Nephron (organoid): ENCODE measurements at regions not wholly inside any gene's neighbourhood (a gene's known extent, or its start where the extent isn't known, plus 50 kb on each side); places are given as distances from the start of the nearest gene placed in this dataset.

Experiments
- H3K27ac Mint-ChIP-seq, 3 experiments: 2 replicates each; pipeline ENCODE4 v1.8.0; 2020; ENCODE audit warnings: mixed read lengths in 3 of 3, mild to moderate bottlenecking in 2 of 3, moderate library complexity in 1 of 3
- H3K27me3 Mint-ChIP-seq: 2 replicates; pipeline ENCODE4 v1.8.0; 2021; ENCODE audit warnings: low read depth, mild to moderate bottlenecking, moderate library complexity, mixed read lengths
- H3K36me3 Mint-ChIP-seq: 2 replicates; pipeline ENCODE4 v1.8.0; 2020; ENCODE audit warnings: low read depth, mixed read lengths
- H3K4me1 Mint-ChIP-seq: 2 replicates; pipeline ENCODE4 v1.8.0; 2020; ENCODE audit warnings: mixed read lengths
- H3K4me3 Mint-ChIP-seq, 3 experiments: 2 replicates each; pipeline ENCODE4 v1.8.0; 2020; ENCODE audit warnings: mild to moderate bottlenecking in 3 of 3, mixed read lengths in 3 of 3, moderate library complexity in 2 of 3
- H3K9me3 Mint-ChIP-seq: 2 replicates; pipeline ENCODE4 v1.8.0; 2020; ENCODE audit warnings: mixed read lengths
- CTCF ChIP-seq, 3 experiments: fragments of 200-600 bp; sonication (generic); IDR thresholded peaks; one replicate each; pipeline ENCODE4 v1.5.0; 2021; ENCODE audit warnings: antibody characterized with exemption in 3 of 3; ENCODE audit not compliant: unreplicated experiment in 3 of 3

- Mint-ChIP-seq H3K9me3 (peaks cover 3% of the 10 kb centered on the region), H3K27me3 (peaks cover 7% of the 10 kb centered on the region), H3K36me3 (no peaks in the 10 kb centered on the region), H3K4me3 (no peak overlapping the region), H3K4me1 (no peaks in the 10 kb centered on the region), H3K27ac (no peak overlapping the region)
- TF ChIP-seq CTCF (IDR thresholded peaks at IDR 0.05; ENCODE audit: unreplicated experiment in 3 of 3), result no peak
Measured at GRCh38 chr7:21020667-21021066, 234.0 kb upstream of the SP8 start.

GRCh38 chr7:21023841-21024484 is 237.3 kb upstream of the SP8 start:
- H3K27me3 Mint-ChIP-seq, result peaks cover 9% of the 10 kb centered on the region
- H3K4me1 Mint-ChIP-seq, result no peaks in the 10 kb centered on the region
- no peak overlapping the region for H3K4me3 Mint-ChIP-seq
- no peaks in the 10 kb centered on the region for H3K36me3 Mint-ChIP-seq
- no peaks in the 10 kb centered on the region for H3K9me3 Mint-ChIP-seq
- TF ChIP-seq CTCF (IDR thresholded peaks at IDR 0.05; ENCODE audit: unreplicated experiment in 3 of 3), result no peak
- H3K27ac Mint-ChIP-seq, result no peak overlapping the region

GRCh38 chr7:21024485-21024867 is 237.8 kb upstream of the SP8 start:
- TF ChIP-seq CTCF (IDR thresholded peaks at IDR 0.05; ENCODE audit: unreplicated experiment in 3 of 3), result no peak
- no peak overlapping the region for H3K4me3 Mint-ChIP-seq

GRCh38 chr7:21028186-21028585 is 241.5 kb upstream of the SP8 start:
- H3K4me1 Mint-ChIP-seq, result no peaks in the 10 kb centered on the region
- peak overlapping the region in 1 of 3 experiments; percentile 49 for H3K27ac Mint-ChIP-seq
- no peaks in the 10 kb centered on the region for H3K9me3 Mint-ChIP-seq
- no peak overlapping the region for H3K4me3 Mint-ChIP-seq
- no peak for TF ChIP-seq CTCF (IDR thresholded peaks at IDR 0.05; ENCODE audit: unreplicated experiment in 3 of 3)
- peaks cover 11% of the 10 kb centered on the region for H3K27me3 Mint-ChIP-seq
- no peaks in the 10 kb centered on the region for H3K36me3 Mint-ChIP-seq

More at GRCh38 chr7:21024485-21024867, 237.8 kb upstream of the SP8 start:
- Mint-ChIP-seq H3K27ac (no peak overlapping the region), H3K9me3 (no peaks in the 10 kb centered on the region), H3K4me1 (no peaks in the 10 kb centered on the region), H3K36me3 (no peaks in the 10 kb centered on the region), H3K27me3 (peaks cover 11% of the 10 kb centered on the region)

GRCh38 chr7:21028599-21028998 is 241.9 kb upstream of the SP8 start:
- Mint-ChIP-seq H3K27me3 (peaks cover 11% of the 10 kb centered on the region), H3K9me3 (no peaks in the 10 kb centered on the region), H3K4me1 (no peaks in the 10 kb centered on the region), H3K36me3 (no peaks in the 10 kb centered on the region), H3K27ac (peak overlapping the region in 1 of 3 experiments; percentile 31), H3K4me3 (no peak overlapping the region)
- no peak for TF ChIP-seq CTCF (IDR thresholded peaks at IDR 0.05; ENCODE audit: unreplicated experiment in 3 of 3)

- H3K27me3 Mint-ChIP-seq, result peaks cover 9% of the 10 kb centered on the region
- H3K4me3 Mint-ChIP-seq, result no peak overlapping the region
- H3K27ac Mint-ChIP-seq, result peak overlapping the region in 1 of 3 experiments; percentile 31
- H3K36me3 Mint-ChIP-seq, result no peaks in the 10 kb centered on the region
- no peaks in the 10 kb centered on the region for H3K9me3 Mint-ChIP-seq
- no peak for TF ChIP-seq CTCF (IDR thresholded peaks at IDR 0.05; ENCODE audit: unreplicated experiment in 3 of 3)
- no peaks in the 10 kb centered on the region for H3K4me1 Mint-ChIP-seq
Measured at GRCh38 chr7:21029006-21029405, 242.3 kb upstream of the SP8 start.
